Adrenal gland (tissue), 5 donors: ENCODE measurements at regions not wholly inside any gene's neighbourhood (a gene's known extent, or its start where the extent isn't known, plus 50 kb on each side); places are given as distances from the start of the nearest gene placed in this dataset.

ENCODE experiments used
- POLR2A ChIP-seq, 2 donors: fragments of 450-650 bp; IDR thresholded peaks; one replicate each; pipeline ENCODE4 v1.6.1; 2017; ENCODE audit warnings: antibody characterized with exemption in 2 of 2, mild to moderate bottlenecking in 2 of 2, moderate library complexity in 1 of 2
- TF ChIP-seq, protein P1 (sequence below), 6 experiments: fragments of 450-650 bp in 4 of 6; fragments of 200-600 bp in 2 of 6; sonication (generic) in 1 of 6; IDR thresholded peaks; 1 replicate in 5 of 6; 2 replicates in 1 of 6; pipeline versions ENCODE4 v1.5.1 to v1.8.0; 2016 to 2021; ENCODE audit warnings: antibody characterized with exemption in 6 of 6, mild to moderate bottlenecking in 2 of 6, moderate library complexity in 1 of 6
- donor health status: DM: no; HTN: no; CAD: no.

- TF ChIP-seq, protein P1, sequence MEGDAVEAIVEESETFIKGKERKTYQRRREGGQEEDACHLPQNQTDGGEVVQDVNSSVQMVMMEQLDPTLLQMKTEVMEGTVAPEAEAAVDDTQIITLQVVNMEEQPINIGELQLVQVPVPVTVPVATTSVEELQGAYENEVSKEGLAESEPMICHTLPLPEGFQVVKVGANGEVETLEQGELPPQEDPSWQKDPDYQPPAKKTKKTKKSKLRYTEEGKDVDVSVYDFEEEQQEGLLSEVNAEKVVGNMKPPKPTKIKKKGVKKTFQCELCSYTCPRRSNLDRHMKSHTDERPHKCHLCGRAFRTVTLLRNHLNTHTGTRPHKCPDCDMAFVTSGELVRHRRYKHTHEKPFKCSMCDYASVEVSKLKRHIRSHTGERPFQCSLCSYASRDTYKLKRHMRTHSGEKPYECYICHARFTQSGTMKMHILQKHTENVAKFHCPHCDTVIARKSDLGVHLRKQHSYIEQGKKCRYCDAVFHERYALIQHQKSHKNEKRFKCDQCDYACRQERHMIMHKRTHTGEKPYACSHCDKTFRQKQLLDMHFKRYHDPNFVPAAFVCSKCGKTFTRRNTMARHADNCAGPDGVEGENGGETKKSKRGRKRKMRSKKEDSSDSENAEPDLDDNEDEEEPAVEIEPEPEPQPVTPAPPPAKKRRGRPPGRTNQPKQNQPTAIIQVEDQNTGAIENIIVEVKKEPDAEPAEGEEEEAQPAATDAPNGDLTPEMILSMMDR (IDR thresholded peaks at IDR 0.05) = no peak
- no peak for TF ChIP-seq POLR2A (IDR thresholded peaks at IDR 0.05)
Measured at GRCh38 chr1:208556461-208556860, 312.3 kb upstream of the PLXNA2 start.
